CD4-positive, alpha-beta memory T cell (primary cell): ENCODE measurements at regions not wholly inside any gene's neighbourhood (a gene's known extent, or its start where the extent isn't known, plus 50 kb on each side); places are given as distances from the start of the nearest gene placed in this dataset.
"Not testable (repeated sequence)": the region's sequence is repeated elsewhere in the genome, so short reads cannot be mapped to it uniquely, and the experiment has no call there.

Experiments used
- CTCF ChIA-PET: fragments of 350-600 bp; sonication (Branson Sonifier 250); formaldehyde crosslinking; loops from one replicate; lab custom pipeline; 2021; ENCODE audit warnings: inconsistent platforms; ENCODE audit not compliant: partially characterized antibody; lab: Charles Lee
- POLR2A ChIA-PET: fragments of 350-600 bp; sonication (Branson Sonifier 250); formaldehyde crosslinking; loops from one replicate; lab custom pipeline; 2021; ENCODE audit not compliant: partially characterized antibody; lab: Charles Lee
- DNase-seq, 5 donors: peaks; one replicate each; pipeline versions ENCODE4 v3.0.0 to v3.0.0-alpha.2; 2020 to 2022; ENCODE audit warnings: mixed read lengths in 1 of 5
- H3K27ac ChIP-seq: one replicate; pipeline ENCODE4 v1.7.0; 2013; ENCODE audit warnings: low read depth, low read length
- H3K27me3 ChIP-seq: 2 replicates; pipeline ENCODE4 v1.7.0; 2013; ENCODE audit warnings: mild to moderate bottlenecking, low read length, moderate library complexity; ENCODE audit not compliant: insufficient read depth
- H3K36me3 ChIP-seq: 2 replicates; pipeline ENCODE4 v1.7.0; 2013; ENCODE audit warnings: mild to moderate bottlenecking, low read length, moderate library complexity; ENCODE audit not compliant: insufficient read depth
- H3K4me1 ChIP-seq: 2 replicates; pipeline ENCODE4 v1.7.0; 2013; ENCODE audit warnings: mild to moderate bottlenecking, low read length, moderate library complexity; ENCODE audit not compliant: insufficient read depth
- H3K4me3 ChIP-seq, 2 donors: one replicate each; pipeline ENCODE4 v1.7.0; 2013; ENCODE audit warnings: low read length in 2 of 2, mild to moderate bottlenecking in 1 of 2
- H3K9me3 ChIP-seq, 2 donors: one replicate each; pipeline ENCODE4 v1.7.0; 2013; ENCODE audit warnings: low read length in 2 of 2, control low read depth in 1 of 2; ENCODE audit not compliant: control insufficient read depth in 1 of 2
- H3K27ac Mint-ChIP-seq, 7 donors: one replicate each; pipeline ENCODE4 v1.8.0; 2020 to 2021; ENCODE audit warnings: mixed read lengths in 7 of 7, mild to moderate bottlenecking in 6 of 7, inconsistent platforms in 3 of 7, moderate library complexity in 3 of 7
- H3K27me3 Mint-ChIP-seq, 2 donors: one replicate each; pipeline ENCODE4 v1.8.0; 2020 to 2021; ENCODE audit warnings: mixed read lengths in 2 of 2
- H3K36me3 Mint-ChIP-seq, 2 donors: one replicate each; pipeline ENCODE4 v1.8.0; 2020 to 2021; ENCODE audit warnings: mixed read lengths in 2 of 2, inconsistent platforms in 1 of 2, mild to moderate bottlenecking in 1 of 2
- H3K4me1 Mint-ChIP-seq, 4 donors: one replicate each; pipeline ENCODE4 v1.8.0; 2020 to 2021; ENCODE audit warnings: mixed read lengths in 4 of 4, mild to moderate bottlenecking in 1 of 4
- H3K4me3 Mint-ChIP-seq, 8 donors: one replicate each; pipeline ENCODE4 v1.8.0; 2020 to 2021; ENCODE audit warnings: mixed read lengths in 8 of 8, mild to moderate bottlenecking in 7 of 8, moderate library complexity in 6 of 8, inconsistent platforms in 3 of 8
- H3K9me3 Mint-ChIP-seq, 8 donors: one replicate each; pipeline ENCODE4 v1.8.0; 2020 to 2021; ENCODE audit warnings: mixed read lengths in 8 of 8, mild to moderate bottlenecking in 5 of 8, inconsistent platforms in 3 of 8, moderate library complexity in 1 of 8
- intact Hi-C: fragments of 100-400 bp; cut with micrococcal nuclease; formaldehyde crosslinking; loops from one replicate; pipeline ENCODE4 v1.15.1; 2023

DNA sequence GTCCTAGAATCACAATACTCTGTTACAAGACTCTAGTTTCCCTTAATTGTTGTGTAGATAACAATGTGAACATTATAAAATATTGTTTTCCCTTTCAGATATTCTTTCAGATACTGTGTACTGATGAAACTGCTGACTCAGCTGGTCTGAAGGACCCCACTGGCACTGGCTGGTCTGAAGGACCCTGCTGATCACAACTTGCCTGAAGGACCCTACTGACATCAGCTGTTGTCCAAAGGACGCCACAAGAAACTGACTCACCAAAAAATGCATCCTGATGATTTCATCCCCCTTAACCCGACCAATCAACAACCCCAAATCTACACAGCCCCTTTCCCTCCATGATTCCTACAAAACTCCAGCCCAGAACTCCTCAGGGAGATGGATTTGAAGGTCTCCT is 258.8 kb upstream of the GNPDA2 start:
- no peaks in the 10 kb centered on the region for H3K4me1 Mint-ChIP-seq
- Histone ChIP-seq H3K4me1 (no peaks in the 10 kb centered on the region), H3K4me3 (no peak overlapping the region), H3K27me3 (no peaks in the 10 kb centered on the region), H3K36me3 (no peaks in the 10 kb centered on the region), H3K27ac (no peak overlapping the region), H3K9me3 (peaks cover 0 to under 1% of the 10 kb centered on the region in 2 donors)
- no peak overlapping the region for H3K4me3 Mint-ChIP-seq
- no peak for DNase-seq
- intact Hi-C loops = no loop called here
- no peak overlapping the region for H3K27ac Mint-ChIP-seq
- H3K36me3 Mint-ChIP-seq = no peaks in the 10 kb centered on the region
- no peaks in the 10 kb centered on the region for H3K27me3 Mint-ChIP-seq
- ChIA-PET POLR2A (no interaction called here), CTCF (no interaction called here)
- peaks cover 0 to 13% (median 7%) of the 10 kb centered on the region in 8 donors for H3K9me3 Mint-ChIP-seq

DNA sequence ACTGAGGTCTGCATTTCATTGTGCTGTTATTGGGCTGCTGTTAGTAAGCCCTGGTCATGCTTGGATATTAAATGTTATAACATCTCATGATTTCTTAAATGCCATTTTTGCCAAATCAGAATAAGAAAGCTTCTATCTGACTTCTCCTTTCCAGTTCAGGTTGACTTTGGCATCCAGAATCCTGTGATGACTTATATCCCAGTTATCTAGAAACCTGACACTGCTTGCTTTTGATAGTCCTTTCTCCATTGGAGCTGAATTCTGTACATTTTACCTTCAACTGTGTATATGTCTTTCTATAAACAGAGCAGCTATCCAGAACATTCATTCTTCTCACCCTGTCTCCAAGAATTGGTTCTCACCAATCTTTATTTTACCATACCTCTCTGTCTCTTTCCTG is 257.7 kb upstream of the GNPDA2 start:
- Histone ChIP-seq H3K9me3 (no peaks in the 10 kb centered on the region), H3K4me3 (no peak overlapping the region), H3K4me1 (no peaks in the 10 kb centered on the region), H3K27ac (no peak overlapping the region), H3K27me3 (no peaks in the 10 kb centered on the region), H3K36me3 (no peaks in the 10 kb centered on the region)
- Mint-ChIP-seq H3K9me3 (peaks cover 0 to 10% (median 7%) of the 10 kb centered on the region in 8 donors), H3K36me3 (no peaks in the 10 kb centered on the region), H3K27me3 (no peaks in the 10 kb centered on the region), H3K4me3 (no peak overlapping the region), H3K27ac (no peak overlapping the region), H3K4me1 (no peaks in the 10 kb centered on the region)
- POLR2A ChIA-PET = no interaction called here
- intact Hi-C loops = no loop called here
- no peak for DNase-seq
- CTCF ChIA-PET = no interaction called here

DNA sequence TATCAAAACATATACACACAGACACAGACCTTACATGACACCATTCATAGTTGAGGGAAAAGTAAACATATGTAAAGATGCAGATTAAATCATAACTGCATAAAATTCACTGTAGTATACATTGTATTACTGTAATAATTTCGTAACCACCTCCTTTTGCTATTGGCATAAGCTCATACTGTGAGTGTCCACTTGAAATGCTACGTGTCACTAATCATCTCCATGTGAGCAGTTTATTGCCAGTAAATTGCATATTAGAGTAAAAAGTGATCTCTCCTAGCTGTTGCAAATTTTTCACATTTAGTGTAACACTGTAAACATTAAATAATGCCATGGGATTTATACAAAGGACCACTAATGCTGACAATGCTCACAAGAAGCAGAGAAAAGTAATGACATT is 256.7 kb upstream of the GNPDA2 start:
- no peaks in the 10 kb centered on the region for H3K36me3 Mint-ChIP-seq
- H3K4me1 Mint-ChIP-seq = no peaks in the 10 kb centered on the region
- no peaks in the 10 kb centered on the region for H3K27me3 Mint-ChIP-seq
- DNase-seq = no peak
- H3K27ac Mint-ChIP-seq = no peak overlapping the region
- intact Hi-C loops = no loop called here
- no peaks in the 10 kb centered on the region for H3K9me3 ChIP-seq
- peaks cover 0 to 8% (median 4%) of the 10 kb centered on the region in 8 donors for H3K9me3 Mint-ChIP-seq
- no peak overlapping the region for H3K27ac ChIP-seq
- H3K4me1 ChIP-seq = no peaks in the 10 kb centered on the region
- no peaks in the 10 kb centered on the region for H3K27me3 ChIP-seq
- ChIA-PET POLR2A (no interaction called here), CTCF (no interaction called here)
- H3K4me3 Mint-ChIP-seq = no peak overlapping the region
- no peaks in the 10 kb centered on the region for H3K36me3 ChIP-seq
- no peak overlapping the region for H3K4me3 ChIP-seq

DNA sequence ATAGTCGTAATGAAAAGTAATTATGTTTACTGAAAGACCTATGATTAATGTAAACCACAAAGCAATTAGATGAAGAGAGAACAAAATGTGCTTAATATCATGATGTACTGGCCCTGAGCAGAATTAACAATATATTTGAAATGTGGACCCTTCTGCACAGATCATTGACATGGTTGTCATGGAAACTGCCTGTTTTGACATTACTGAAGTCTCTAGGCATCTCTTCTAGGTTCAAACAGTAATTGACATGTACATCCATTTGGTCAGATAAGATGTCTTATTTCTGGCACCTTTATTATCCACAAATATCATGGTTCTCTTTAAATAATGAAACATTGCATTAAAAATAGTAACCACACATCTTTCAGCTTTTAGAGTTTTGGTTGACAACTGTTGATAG is 251.7 kb upstream of the GNPDA2 start:
- H3K27ac ChIP-seq = no peak overlapping the region
- no peaks in the 10 kb centered on the region for H3K27me3 ChIP-seq
- Mint-ChIP-seq H3K27me3 (no peaks in the 10 kb centered on the region), H3K4me3 (no peak overlapping the region), H3K4me1 (no peaks in the 10 kb centered on the region), H3K36me3 (no peaks in the 10 kb centered on the region), H3K27ac (no peak overlapping the region), H3K9me3 (peaks cover 0 to 8% (median 0%) of the 10 kb centered on the region in 8 donors)
- DNase-seq = no peak
- CTCF ChIA-PET = no interaction called here
- intact Hi-C loops = no loop called here
- H3K4me1 ChIP-seq = no peaks in the 10 kb centered on the region
- no peaks in the 10 kb centered on the region for H3K9me3 ChIP-seq
- no peak overlapping the region for H3K4me3 ChIP-seq
- no peaks in the 10 kb centered on the region for H3K36me3 ChIP-seq
- POLR2A ChIA-PET = no interaction called here

DNA sequence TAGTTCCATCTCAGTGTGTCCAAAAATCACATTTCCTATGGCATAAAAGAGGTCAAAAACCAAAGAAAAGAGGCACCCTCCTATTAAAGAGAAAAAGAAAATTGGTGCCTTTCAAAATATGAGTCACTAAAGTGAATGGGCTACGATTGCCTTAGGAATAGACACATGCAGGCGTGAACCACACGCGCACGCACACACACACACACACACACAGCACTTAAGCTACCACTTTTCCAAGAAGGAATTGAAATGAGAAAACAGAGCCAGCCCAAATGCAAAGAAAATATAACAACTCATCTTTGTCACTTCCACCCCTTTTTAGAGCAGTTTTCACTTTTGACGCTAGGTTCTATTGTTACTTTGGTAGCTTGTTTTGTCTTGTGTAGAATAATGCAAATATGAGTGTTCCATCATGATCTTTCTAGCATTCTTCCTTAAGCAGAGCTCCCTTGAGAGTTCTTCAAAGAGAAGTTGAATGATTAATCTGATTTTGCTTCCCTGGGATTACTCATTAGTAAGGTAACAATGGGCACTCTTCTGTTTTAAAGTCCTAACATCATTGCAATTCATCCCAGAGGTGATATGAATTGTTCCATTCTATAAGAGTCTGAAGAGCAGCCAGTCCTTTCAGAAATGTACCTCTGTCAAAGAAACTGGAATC is 239.2 kb upstream of the GNPDA2 start:
- POLR2A ChIA-PET = no interaction called here
- no peaks in the 10 kb centered on the region for H3K27me3 ChIP-seq
- H3K4me1 ChIP-seq = no peaks in the 10 kb centered on the region
- Mint-ChIP-seq H3K4me1 (no peaks in the 10 kb centered on the region), H3K27me3 (no peaks in the 10 kb centered on the region), H3K27ac (no peak overlapping the region), H3K36me3 (no peaks in the 10 kb centered on the region), H3K4me3 (no peak overlapping the region), H3K9me3 (peaks cover 3 to 22% (median 11%) of the 10 kb centered on the region in 8 donors)
- no peaks in the 10 kb centered on the region for H3K36me3 ChIP-seq
- H3K9me3 ChIP-seq = no peaks in the 10 kb centered on the region
- no peak overlapping the region for H3K27ac ChIP-seq
- CTCF ChIA-PET = no interaction called here
- intact Hi-C loops = no loop called here
- no peak overlapping the region for H3K4me3 ChIP-seq
- DNase-seq = no peak

DNA sequence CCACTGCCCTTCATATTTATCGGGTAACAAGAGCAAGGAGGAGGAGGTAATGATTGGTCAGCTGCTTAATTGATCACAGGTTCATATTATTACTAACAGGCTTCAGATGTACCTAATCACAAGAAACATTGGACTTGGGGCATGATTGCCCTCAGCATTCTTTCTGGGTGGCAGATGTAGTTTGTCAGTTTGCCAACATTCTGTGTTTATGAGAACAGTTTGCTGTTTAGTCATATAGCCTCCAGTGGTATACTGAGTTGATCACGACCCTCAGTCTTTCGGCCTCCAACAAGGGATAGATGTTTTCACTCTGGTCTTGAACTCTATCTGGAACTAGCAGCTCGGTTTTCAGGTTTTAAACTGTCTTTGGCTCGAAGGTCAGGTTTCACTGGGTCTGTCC is 237.7 kb upstream of the GNPDA2 start:
- peaks cover 4 to 29% (median 14%) of the 10 kb centered on the region in 8 donors for H3K9me3 Mint-ChIP-seq
- H3K36me3 ChIP-seq, H3K9me3 ChIP-seq, H3K27ac Mint-ChIP-seq, H3K4me1 Mint-ChIP-seq, POLR2A ChIA-PET, DNase-seq, H3K4me1 ChIP-seq, H3K27ac ChIP-seq, H3K27me3 ChIP-seq, H3K4me3 Mint-ChIP-seq, CTCF ChIA-PET, H3K27me3 Mint-ChIP-seq, H3K36me3 Mint-ChIP-seq, intact Hi-C loops, H3K4me3 ChIP-seq: not testable (repeated sequence)

DNA sequence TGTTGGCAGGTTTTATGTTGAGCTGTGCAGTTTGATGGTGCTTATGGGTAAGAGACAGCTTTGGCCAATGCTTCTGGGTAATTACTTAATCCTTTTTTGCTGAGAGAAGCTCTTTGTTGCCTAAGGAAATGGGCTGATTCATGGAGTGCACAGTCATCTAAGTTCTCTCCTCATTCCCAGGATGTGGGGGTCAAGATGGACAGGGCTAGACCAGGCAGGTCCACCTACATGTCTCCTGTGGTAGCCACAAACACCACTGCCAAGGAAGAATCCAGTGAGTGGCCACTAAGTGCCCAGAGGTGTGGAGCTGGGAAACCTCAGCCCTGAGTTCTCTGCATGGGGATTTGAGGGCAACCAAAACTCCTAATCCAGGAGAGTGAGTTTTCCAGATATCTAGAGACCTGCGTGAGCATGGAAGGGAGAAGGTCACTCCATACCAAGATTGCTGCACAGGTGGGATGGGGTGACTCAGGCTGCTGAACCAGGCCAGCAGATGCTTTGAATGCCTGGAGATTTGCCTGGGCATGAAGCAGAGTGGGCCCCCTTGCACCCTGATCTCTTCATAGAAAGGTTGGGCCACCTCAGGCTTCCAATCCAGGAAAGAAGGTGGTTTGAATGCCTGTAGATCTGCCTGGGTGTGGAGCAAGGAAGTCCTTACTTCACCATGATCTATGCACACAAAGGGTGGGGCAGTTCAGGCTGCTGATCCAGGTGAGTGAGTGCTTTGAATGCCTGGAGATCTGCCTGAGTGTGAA is 234.8 kb upstream of the GNPDA2 start:
- CTCF ChIA-PET = no interaction called here

More for the DNA sequence above, 234.8 kb upstream of the GNPDA2 start:
- intact Hi-C loops = no loop called here
- no peak overlapping the region for H3K4me3 Mint-ChIP-seq
- H3K27ac Mint-ChIP-seq = no peak overlapping the region
- no peaks in the 10 kb centered on the region for H3K4me1 Mint-ChIP-seq
- no peaks in the 10 kb centered on the region for H3K36me3 Mint-ChIP-seq
- no peaks in the 10 kb centered on the region for H3K27me3 Mint-ChIP-seq
- POLR2A ChIA-PET = no interaction called here
- DNase-seq = no peak
- no peaks in the 10 kb centered on the region for H3K4me1 ChIP-seq
- H3K4me3 ChIP-seq = no peak overlapping the region
- H3K27me3 ChIP-seq = no peaks in the 10 kb centered on the region
- H3K36me3 ChIP-seq = no peaks in the 10 kb centered on the region
- no peak overlapping the region for H3K27ac ChIP-seq
- no peaks in the 10 kb centered on the region for H3K9me3 ChIP-seq
- peaks cover 4 to 29% (median 21%) of the 10 kb centered on the region in 8 donors for H3K9me3 Mint-ChIP-seq
